ENCODE measurements at regions not wholly inside any gene's neighbourhood (a gene's known extent, or its start where the extent isn't known, plus 50 kb on each side); places are given as distances from the start of the nearest gene placed in this dataset.
"Not testable (repeated sequence)": the region's sequence is repeated elsewhere in the genome, so short reads cannot be mapped to it uniquely, and the experiment has no call there.

- H2AK5ac ChIP-seq (ENCODE audit: low read length), result no peak overlapping the region
- no peak overlapping the region for H3K4me3 ChIP-seq (ENCODE audit: low read depth, low read length)
- no peaks in the 10 kb centered on the region for H3K27me3 ChIP-seq (ENCODE audit: insufficient read depth, low read length)
- no peak overlapping the region for H4K8ac ChIP-seq (ENCODE audit: low read depth, low read length)
- no peak overlapping the region for H3K18ac ChIP-seq (ENCODE audit: low read length)
- no peak overlapping the region for H2BK5ac ChIP-seq (ENCODE audit: low read depth, low read length, poor library complexity)
- no peaks in the 10 kb centered on the region for H3K79me2 ChIP-seq (ENCODE audit: control insufficient read depth, insufficient read depth, low read length, poor library complexity)
- H2AFZ ChIP-seq (ENCODE audit: insufficient read depth, low read length, poor library complexity), result no peak overlapping the region
- no peak overlapping the region for H3K4ac ChIP-seq (ENCODE audit: low read depth, low read length)
- H3K9me3 ChIP-seq (ENCODE audit: insufficient read depth, low read depth, low read length), result no peaks in the 10 kb centered on the region
- no peaks in the 10 kb centered on the region for H3K36me3 ChIP-seq (ENCODE audit: control insufficient read depth in 1 of 2, insufficient read depth in 2 of 2, low read length in 2 of 2)
- H3K9ac ChIP-seq (ENCODE audit: low read length), result no peak overlapping the region
- no peaks in the 10 kb centered on the region for H3K79me1 ChIP-seq (ENCODE audit: low read length)
- H2BK12ac ChIP-seq (ENCODE audit: low read length), result no peak overlapping the region
- H2BK120ac ChIP-seq (ENCODE audit: insufficient read depth, low read length, poor library complexity), result no peak overlapping the region
- H3K4me2 ChIP-seq (ENCODE audit: low read length), result no peak overlapping the region
- no peak overlapping the region for H4K12ac ChIP-seq (ENCODE audit: low read depth, low read length)
- H3K14ac ChIP-seq (ENCODE audit: low read length), result no peak overlapping the region
- WGBS (ENCODE audit: extremely low coverage, insufficient coverage, insufficient read length), result no CpG with 5 or more reads among the region's 2 CpGs
- no peak overlapping the region for H4K91ac ChIP-seq (ENCODE audit: low read depth, low read length)
- H3K23ac ChIP-seq (ENCODE audit: low read length), result no peak overlapping the region
- H3K27ac ChIP-seq (ENCODE audit: low read depth, low read length), result no peak overlapping the region
- no peaks in the 10 kb centered on the region for H3K4me1 ChIP-seq (ENCODE audit: control insufficient read depth in 1 of 2, insufficient read depth in 2 of 2, low read length in 2 of 2)
- no peak for DNase-seq
Observed at GRCh38 chr5:147113967-147114366, 120.9 kb upstream of the STK32A start.

GRCh38 chr5:147139759-147140158, 95.1 kb upstream of the STK32A start:
- not testable (repeated sequence) for H3K18ac ChIP-seq (ENCODE audit: low read length); H3K23ac ChIP-seq (ENCODE audit: low read length); H3K9ac ChIP-seq (ENCODE audit: low read length); H4K8ac ChIP-seq (ENCODE audit: low read depth, low read length); DNase-seq; H3K9me3 ChIP-seq (ENCODE audit: insufficient read depth, low read depth, low read length); H2BK12ac ChIP-seq (ENCODE audit: low read length); H3K4me1 ChIP-seq (ENCODE audit: control insufficient read depth in 1 of 2, insufficient read depth in 2 of 2, low read length in 2 of 2); H3K14ac ChIP-seq (ENCODE audit: low read length); H4K12ac ChIP-seq (ENCODE audit: low read depth, low read length); H3K4ac ChIP-seq (ENCODE audit: low read depth, low read length); H3K36me3 ChIP-seq (ENCODE audit: control insufficient read depth in 1 of 2, insufficient read depth in 2 of 2, low read length in 2 of 2); H2BK5ac ChIP-seq (ENCODE audit: low read depth, low read length, poor library complexity); H3K79me1 ChIP-seq (ENCODE audit: low read length); H3K4me3 ChIP-seq (ENCODE audit: low read depth, low read length); H2AFZ ChIP-seq (ENCODE audit: insufficient read depth, low read length, poor library complexity); H3K79me2 ChIP-seq (ENCODE audit: control insufficient read depth, insufficient read depth, low read length, poor library complexity); H3K27ac ChIP-seq (ENCODE audit: low read depth, low read length); H3K4me2 ChIP-seq (ENCODE audit: low read length); H2BK120ac ChIP-seq (ENCODE audit: insufficient read depth, low read length, poor library complexity); H2AK5ac ChIP-seq (ENCODE audit: low read length); H3K27me3 ChIP-seq (ENCODE audit: insufficient read depth, low read length); H4K91ac ChIP-seq (ENCODE audit: low read depth, low read length)

GRCh38 chr5:147140558-147140957, 94.3 kb upstream of the STK32A start:
- no peaks in the 10 kb centered on the region for H3K36me3 ChIP-seq (ENCODE audit: control insufficient read depth in 1 of 2, insufficient read depth in 2 of 2, low read length in 2 of 2)
- no peaks in the 10 kb centered on the region for H3K4me1 ChIP-seq (ENCODE audit: control insufficient read depth in 1 of 2, insufficient read depth in 2 of 2, low read length in 2 of 2)
- no peak overlapping the region for H3K9ac ChIP-seq (ENCODE audit: low read length)
- no peak overlapping the region for H4K8ac ChIP-seq (ENCODE audit: low read depth, low read length)
- H2BK12ac ChIP-seq (ENCODE audit: low read length), result no peak overlapping the region
- no peaks in the 10 kb centered on the region for H3K79me1 ChIP-seq (ENCODE audit: low read length)
- H2AK5ac ChIP-seq (ENCODE audit: low read length), result no peak overlapping the region
- no peak overlapping the region for H3K4me3 ChIP-seq (ENCODE audit: low read depth, low read length)
- no peaks in the 10 kb centered on the region for H3K27me3 ChIP-seq (ENCODE audit: insufficient read depth, low read length)
- H4K91ac ChIP-seq (ENCODE audit: low read depth, low read length), result no peak overlapping the region
- H3K23ac ChIP-seq (ENCODE audit: low read length), result no peak overlapping the region
- DNase-seq, result no peak
- no peak overlapping the region for H2BK120ac ChIP-seq (ENCODE audit: insufficient read depth, low read length, poor library complexity)
- no peak overlapping the region for H3K27ac ChIP-seq (ENCODE audit: low read depth, low read length)
- no peak overlapping the region for H3K4ac ChIP-seq (ENCODE audit: low read depth, low read length)
- no peaks in the 10 kb centered on the region for H3K9me3 ChIP-seq (ENCODE audit: insufficient read depth, low read depth, low read length)
- no peak overlapping the region for H3K18ac ChIP-seq (ENCODE audit: low read length)
- H2AFZ ChIP-seq (ENCODE audit: insufficient read depth, low read length, poor library complexity), result no peak overlapping the region
- no peak overlapping the region for H3K14ac ChIP-seq (ENCODE audit: low read length)
- H3K79me2 ChIP-seq (ENCODE audit: control insufficient read depth, insufficient read depth, low read length, poor library complexity), result no peaks in the 10 kb centered on the region
- no peak overlapping the region for H3K4me2 ChIP-seq (ENCODE audit: low read length)
- WGBS (ENCODE audit: extremely low coverage, insufficient coverage, insufficient read length), result no CpG with 5 or more reads among the region's 1 CpG
- H4K12ac ChIP-seq (ENCODE audit: low read depth, low read length), result no peak overlapping the region
- H2BK5ac ChIP-seq (ENCODE audit: low read depth, low read length, poor library complexity), result no peak overlapping the region

- H3K4me1 ChIP-seq (ENCODE audit: control insufficient read depth in 1 of 2, insufficient read depth in 2 of 2, low read length in 2 of 2); H3K14ac ChIP-seq (ENCODE audit: low read length); H3K4me3 ChIP-seq (ENCODE audit: low read depth, low read length); H3K18ac ChIP-seq (ENCODE audit: low read length); H4K91ac ChIP-seq (ENCODE audit: low read depth, low read length); H3K9me3 ChIP-seq (ENCODE audit: insufficient read depth, low read depth, low read length); H3K36me3 ChIP-seq (ENCODE audit: control insufficient read depth in 1 of 2, insufficient read depth in 2 of 2, low read length in 2 of 2); H3K79me1 ChIP-seq (ENCODE audit: low read length); DNase-seq; H2AFZ ChIP-seq (ENCODE audit: insufficient read depth, low read length, poor library complexity); H4K8ac ChIP-seq (ENCODE audit: low read depth, low read length); H3K4ac ChIP-seq (ENCODE audit: low read depth, low read length); H2AK5ac ChIP-seq (ENCODE audit: low read length); H2BK120ac ChIP-seq (ENCODE audit: insufficient read depth, low read length, poor library complexity); H3K9ac ChIP-seq (ENCODE audit: low read length); H2BK5ac ChIP-seq (ENCODE audit: low read depth, low read length, poor library complexity); H3K27me3 ChIP-seq (ENCODE audit: insufficient read depth, low read length); H2BK12ac ChIP-seq (ENCODE audit: low read length); H4K12ac ChIP-seq (ENCODE audit: low read depth, low read length); H3K4me2 ChIP-seq (ENCODE audit: low read length); H3K23ac ChIP-seq (ENCODE audit: low read length); H3K27ac ChIP-seq (ENCODE audit: low read depth, low read length); H3K79me2 ChIP-seq (ENCODE audit: control insufficient read depth, insufficient read depth, low read length, poor library complexity): not testable (repeated sequence)
- WGBS (ENCODE audit: extremely low coverage, insufficient coverage, insufficient read length), result no CpG with 5 or more reads among the region's 2 CpGs
Observed at GRCh38 chr5:147141580-147141979, 93.2 kb upstream of the STK32A start.

- Histone ChIP-seq H4K91ac (ENCODE audit: low read depth, low read length) (no peak overlapping the region), H3K27ac (ENCODE audit: low read depth, low read length) (no peak overlapping the region), H2BK5ac (ENCODE audit: low read depth, low read length, poor library complexity) (no peak overlapping the region), H2AFZ (ENCODE audit: insufficient read depth, low read length, poor library complexity) (no peak overlapping the region), H3K4me3 (ENCODE audit: low read depth, low read length) (no peak overlapping the region), H3K4ac (ENCODE audit: low read depth, low read length) (no peak overlapping the region), H3K79me1 (ENCODE audit: low read length) (no peaks in the 10 kb centered on the region), H3K9ac (ENCODE audit: low read length) (no peak overlapping the region), H4K8ac (ENCODE audit: low read depth, low read length) (no peak overlapping the region), H2BK120ac (ENCODE audit: insufficient read depth, low read length, poor library complexity) (no peak overlapping the region), H2BK12ac (ENCODE audit: low read length) (no peak overlapping the region), H3K36me3 (ENCODE audit: control insufficient read depth in 1 of 2, insufficient read depth in 2 of 2, low read length in 2 of 2) (no peaks in the 10 kb centered on the region), H3K14ac (ENCODE audit: low read length) (no peak overlapping the region), H3K9me3 (ENCODE audit: insufficient read depth, low read depth, low read length) (no peaks in the 10 kb centered on the region), H3K18ac (ENCODE audit: low read length) (no peak overlapping the region), H3K23ac (ENCODE audit: low read length) (no peak overlapping the region), H3K4me2 (ENCODE audit: low read length) (no peak overlapping the region), H3K4me1 (ENCODE audit: control insufficient read depth in 1 of 2, insufficient read depth in 2 of 2, low read length in 2 of 2) (no peaks in the 10 kb centered on the region), H3K27me3 (ENCODE audit: insufficient read depth, low read length) (no peaks in the 10 kb centered on the region), H3K79me2 (ENCODE audit: control insufficient read depth, insufficient read depth, low read length, poor library complexity) (no peaks in the 10 kb centered on the region), H4K12ac (ENCODE audit: low read depth, low read length) (no peak overlapping the region), H2AK5ac (ENCODE audit: low read length) (no peak overlapping the region)
- no peak for DNase-seq
Observed at GRCh38 chr5:147143215-147143614, 91.6 kb upstream of the STK32A start.

Data from trophoblast cell (in vitro differentiated cells and primary cell).